Common myeloid progenitor, CD34-positive (primary cell): ENCODE measurements at regions not wholly inside any gene's neighbourhood (a gene's known extent, or its start where the extent isn't known, plus 50 kb on each side); places are given as distances from the start of the nearest gene placed in this dataset.

Experiments
- CTCF ChIA-PET: fragments of 350-600 bp; sonication (Branson Sonifier 250); formaldehyde crosslinking; loops from one replicate; lab custom pipeline; 2021; ENCODE audit warnings: antibody characterized with exemption; lab: Charles Lee
- POLR2A ChIA-PET: fragments of 350-600 bp; sonication (Branson Sonifier 250); formaldehyde crosslinking; loops from one replicate; lab custom pipeline; 2021; ENCODE audit warnings: antibody characterized with exemption; lab: Charles Lee
- DNase-seq, 3 donors: peaks; one replicate each; pipeline versions ENCODE4 v3.0.0 to v3.0.0-alpha.2; 2013
- H3K27ac ChIP-seq, 2 experiments: 1 replicate in 1 of 2; 2 replicates in 1 of 2; pipeline ENCODE4 v1.7.0; 2013; ENCODE audit warnings: inconsistent platforms in 2 of 2, low read length in 2 of 2, mild to moderate bottlenecking in 2 of 2, low read depth in 1 of 2, moderate library complexity in 1 of 2; ENCODE audit not compliant: severe bottlenecking in 2 of 2, insufficient read depth in 1 of 2, poor library complexity in 1 of 2
- H3K27me3 ChIP-seq, 5 experiments: replicated peaks in 2 of 5; 1 replicate in 3 of 5; 2 replicates in 2 of 5; pipeline versions ENCODE4 v1.6.1 to v1.7.0; 2013; ENCODE audit warnings: low read length in 4 of 5, mild to moderate bottlenecking in 2 of 5, moderate library complexity in 2 of 5, inconsistent platforms in 1 of 5; ENCODE audit not compliant: insufficient read depth in 5 of 5, control insufficient read depth in 4 of 5
- H3K36me3 ChIP-seq, 4 experiments: 1 replicate in 2 of 4; 2 replicates in 2 of 4; pipeline versions ENCODE4 v1.6.1 to v1.7.0; 2013; ENCODE audit warnings: low read length in 3 of 4, control low read depth in 1 of 4, mild to moderate bottlenecking in 1 of 4; ENCODE audit not compliant: control insufficient read depth in 4 of 4, insufficient read depth in 4 of 4
- H3K4me1 ChIP-seq, 4 experiments: 1 replicate in 3 of 4; 2 replicates in 1 of 4; pipeline versions ENCODE4 v1.6.1 to v1.7.1; 2013; ENCODE audit warnings: low read length in 3 of 4, mild to moderate bottlenecking in 3 of 4, control low read depth in 1 of 4, inconsistent platforms in 1 of 4, moderate library complexity in 1 of 4; ENCODE audit not compliant: control insufficient read depth in 4 of 4, insufficient read depth in 4 of 4; ENCODE audit errors: control extremely low read depth in 1 of 4
- H3K4me3 ChIP-seq, 7 experiments: 1 replicate in 4 of 7; 2 replicates in 3 of 7; pipeline versions ENCODE4 v1.5.1 to v1.7.0; 2013; ENCODE audit warnings: mild to moderate bottlenecking in 7 of 7, low read length in 6 of 7, moderate library complexity in 6 of 7, inconsistent platforms in 2 of 7, low read depth in 2 of 7, control low read depth in 1 of 7; ENCODE audit not compliant: insufficient read depth in 4 of 7, control insufficient read depth in 1 of 7; ENCODE audit errors: extremely low read depth in 1 of 7
- H3K9me3 ChIP-seq, 5 experiments: 1 replicate in 4 of 5; 2 replicates in 1 of 5; pipeline versions ENCODE4 v1.6.1 to v1.7.1; 2013; ENCODE audit warnings: low read length in 4 of 5, mild to moderate bottlenecking in 2 of 5, inconsistent platforms in 1 of 5, low read depth in 1 of 5, moderate library complexity in 1 of 5; ENCODE audit not compliant: control insufficient read depth in 4 of 5, insufficient read depth in 2 of 5; ENCODE audit errors: control extremely low read depth in 1 of 5
- WGBS: methylation state at CpG from one replicate; pipeline ENCODE4 v1.1.5; 2013; ENCODE audit not compliant: insufficient coverage; 5-methylcytosine and 5-hydroxymethylcytosine counted together

- DNase-seq = no peak
- no peak overlapping the region for H3K4me3 ChIP-seq
- H3K9me3 ChIP-seq = no peaks in the 10 kb centered on the region
- ChIA-PET CTCF (interaction anchor here (1.1 kb wide), 1 partner anchor 430 kb away, joined by 3 read pairs; no protein-coding TSS in a partner anchor), POLR2A (no interaction called here)
- no peaks in the 10 kb centered on the region for H3K27me3 ChIP-seq
- WGBS = no CpG with 5 or more reads among the region's 1 CpG
- peaks cover 0 to 3% (median under 1%) of the 10 kb centered on the region in 4 experiments for H3K4me1 ChIP-seq
- no peak overlapping the region for H3K27ac ChIP-seq
- no peaks in the 10 kb centered on the region for H3K36me3 ChIP-seq
These were observed 72.4 kb upstream of the E2F8 start for GRCh38 chr11:19313140-19313539.

GRCh38 chr11:19311308-19312030, 70.7 kb upstream of the E2F8 start:
- DNase-seq = peak; percentile 27 to 59 (median 49)
- peak overlapping the region in 1 of 7 experiments; percentile 11 for H3K4me3 ChIP-seq
- ChIA-PET CTCF (interaction anchor here (0.6 to 1.5 kb wide), 5 partner anchors 16 to 243 kb away, joined by 3 to 4 read pairs (median 3); no protein-coding TSS in a partner anchor), POLR2A (no interaction called here)
- WGBS = 20% methylated on average over 1 of the region's 3 CpGs
- H3K4me1 ChIP-seq = peaks cover 0 to 3% (median under 1%) of the 10 kb centered on the region in 4 experiments
- H3K9me3 ChIP-seq = no peaks in the 10 kb centered on the region
- H3K27me3 ChIP-seq = peaks cover 0 to 3% (median 0%) of the 10 kb centered on the region in 5 experiments
- no peaks in the 10 kb centered on the region for H3K36me3 ChIP-seq
- H3K27ac ChIP-seq = no peak overlapping the region

DNA sequence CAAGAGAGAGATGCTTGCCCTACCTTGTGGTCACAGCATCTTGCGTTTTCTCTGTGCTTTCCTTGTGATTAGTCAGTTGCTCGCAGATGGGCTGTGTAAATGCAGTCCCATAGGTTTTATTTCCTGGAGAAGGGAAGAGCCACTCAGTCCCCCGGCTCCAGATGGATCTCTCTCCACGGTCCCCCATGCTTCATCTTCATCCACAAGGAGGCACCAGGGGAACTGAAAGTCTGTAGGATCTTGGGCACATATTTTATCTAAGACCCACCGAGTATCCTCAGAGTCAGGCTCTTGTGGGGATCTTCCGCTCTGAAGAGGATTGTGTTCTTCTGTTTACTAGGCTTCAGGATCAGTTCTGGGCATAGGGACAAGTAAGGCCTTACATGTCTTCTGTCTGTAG, 66.8 kb upstream of the E2F8 start:
- CTCF ChIA-PET = interaction anchor here (0.7 kb wide), 1 partner anchor 75 kb away, joined by 3 read pairs; no protein-coding TSS in a partner anchor
- 80% methylated on average over 3 of the region's 6 CpGs for WGBS

GRCh38 chr11:19306179-19306944, 65.6 kb upstream of the E2F8 start:
- POLR2A ChIA-PET = no interaction called here
- no peaks in the 10 kb centered on the region for H3K9me3 ChIP-seq
- no peak overlapping the region for H3K4me3 ChIP-seq
- no peaks in the 10 kb centered on the region for H3K36me3 ChIP-seq
- no peak for DNase-seq
- H3K27me3 ChIP-seq = peaks cover 0 to 5% (median 0%) of the 10 kb centered on the region in 5 experiments
- peaks cover 0 to under 1% (median 0%) of the 10 kb centered on the region in 4 experiments for H3K4me1 ChIP-seq
- CTCF ChIA-PET = interaction anchor here (0.7 kb wide), 1 partner anchor 74 kb away, joined by 3 read pairs; no protein-coding TSS in a partner anchor
- 89% methylated on average over 7 of the region's 9 CpGs for WGBS
- no peak overlapping the region for H3K27ac ChIP-seq

More for the DNA sequence above, 66.8 kb upstream of the E2F8 start:
- H3K4me3 ChIP-seq = no peak overlapping the region
- DNase-seq = no peak
- POLR2A ChIA-PET = no interaction called here
- H3K27ac ChIP-seq = no peak overlapping the region
- peaks cover 0 to 5% (median 0%) of the 10 kb centered on the region in 5 experiments for H3K27me3 ChIP-seq
- peaks cover 0 to 3% (median under 1%) of the 10 kb centered on the region in 4 experiments for H3K4me1 ChIP-seq
- H3K9me3 ChIP-seq = no peaks in the 10 kb centered on the region
- H3K36me3 ChIP-seq = no peaks in the 10 kb centered on the region

GRCh38 chr11:19301361-19301760, 60.6 kb upstream of the E2F8 start:
- no peak overlapping the region for H3K4me3 ChIP-seq
- H3K27ac ChIP-seq = no peak overlapping the region
- H3K4me1 ChIP-seq = no peaks in the 10 kb centered on the region
- no peaks in the 10 kb centered on the region for H3K9me3 ChIP-seq
- ChIA-PET POLR2A (no interaction called here), CTCF (no interaction called here)
- 100% methylated on average over 1 of the region's 1 CpG for WGBS
- peaks cover 0 to 4% (median 0%) of the 10 kb centered on the region in 5 experiments for H3K27me3 ChIP-seq
- no peak for DNase-seq
- H3K36me3 ChIP-seq = no peaks in the 10 kb centered on the region

GRCh38 chr11:19294444-19294843, 53.7 kb upstream of the E2F8 start:
- Histone ChIP-seq H3K4me1 (no peaks in the 10 kb centered on the region), H3K27ac (no peak overlapping the region), H3K4me3 (no peak overlapping the region), H3K27me3 (peaks cover 0 to 3% (median 0%) of the 10 kb centered on the region in 5 experiments), H3K9me3 (no peaks in the 10 kb centered on the region), H3K36me3 (no peaks in the 10 kb centered on the region)
- WGBS = no CpG with 5 or more reads among the region's 4 CpGs
- ChIA-PET CTCF (interaction anchor here (1.2 kb wide), 1 partner anchor 16 kb away, joined by 3 read pairs; no protein-coding TSS in a partner anchor), POLR2A (interaction anchor here (0.7 kb wide), 1 partner anchor 154 kb away, joined by 4 read pairs; no protein-coding TSS in a partner anchor)
- peak in 1 of 3 donors; percentile 18 for DNase-seq
